ENCODE measurements at regions not wholly inside any gene's neighbourhood (a gene's known extent, or its start where the extent isn't known, plus 50 kb on each side); places are given as distances from the start of the nearest gene placed in this dataset.

GRCh38 chr14:30444451-30444850 is 114.5 kb upstream of the G2E3 start:
- TF ChIP-seq CTCF (IDR thresholded peaks at IDR 0.05; ENCODE audit: borderline replicate concordance, extremely low read depth, insufficient read depth) = no peak
- H3K4me3 ChIP-seq (ENCODE audit: low read length in 3 of 3) = no peak overlapping the region
- no peak for FAIRE-seq
- no peaks in the 10 kb centered on the region for H3K4me1 ChIP-seq (ENCODE audit: control insufficient read depth in 2 of 3, insufficient read depth in 2 of 3, low read depth in 1 of 3, low read length in 3 of 3)
- intact Hi-C loops (cut with DNase I) = no loop called here
- no peak overlapping the region for H3K9ac ChIP-seq (ENCODE audit: low read length in 3 of 3)
- no peaks in the 10 kb centered on the region for H3K9me3 ChIP-seq (ENCODE audit: control insufficient read depth in 2 of 3, insufficient read depth in 1 of 3, low read length in 3 of 3)
- no peaks in the 10 kb centered on the region for H3K27me3 ChIP-seq (ENCODE audit: control insufficient read depth, insufficient read depth, low read length)
- DNase-seq = no peak
- no peak overlapping the region for H3K27ac ChIP-seq (ENCODE audit: low read depth in 2 of 2, low read length in 2 of 2)
- H3K36me3 ChIP-seq (ENCODE audit: control insufficient read depth in 2 of 3, insufficient read depth in 3 of 3, low read length in 3 of 3) = no peaks in the 10 kb centered on the region

GRCh38 chr14:30445011-30445793 is 113.8 kb upstream of the G2E3 start:
- no peak for FAIRE-seq
- intact Hi-C loops (cut with DNase I) = no loop called here

GRCh38 chr14:30445852-30446251 is 113.1 kb upstream of the G2E3 start:
- H3K4me1 ChIP-seq (ENCODE audit: control insufficient read depth in 2 of 3, insufficient read depth in 2 of 3, low read depth in 1 of 3, low read length in 3 of 3) = peaks cover 0 to 3% (median 0%) of the 10 kb centered on the region in 3 donors
- intact Hi-C loops (cut with DNase I) = no loop called here
- DNase-seq (peak in 1 of 5 donors; percentile 6), FAIRE-seq (no peak)
- H3K36me3 ChIP-seq (ENCODE audit: control insufficient read depth in 2 of 3, insufficient read depth in 3 of 3, low read length in 3 of 3) = no peaks in the 10 kb centered on the region
- TF ChIP-seq CTCF (IDR thresholded peaks at IDR 0.05; ENCODE audit: borderline replicate concordance, extremely low read depth, insufficient read depth) = no peak
- no peaks in the 10 kb centered on the region for H3K27me3 ChIP-seq (ENCODE audit: control insufficient read depth, insufficient read depth, low read length)
- no peak overlapping the region for H3K9ac ChIP-seq (ENCODE audit: low read length in 3 of 3)
- no peak overlapping the region for H3K4me3 ChIP-seq (ENCODE audit: low read length in 3 of 3)
- no peaks in the 10 kb centered on the region for H3K9me3 ChIP-seq (ENCODE audit: control insufficient read depth in 2 of 3, insufficient read depth in 1 of 3, low read length in 3 of 3)
- H3K27ac ChIP-seq (ENCODE audit: low read depth in 2 of 2, low read length in 2 of 2) = no peak overlapping the region

More at GRCh38 chr14:30445011-30445793, 113.8 kb upstream of the G2E3 start:
- no peaks in the 10 kb centered on the region for H3K9me3 ChIP-seq (ENCODE audit: control insufficient read depth in 2 of 3, insufficient read depth in 1 of 3, low read length in 3 of 3)
- H3K27ac ChIP-seq (ENCODE audit: low read depth in 2 of 2, low read length in 2 of 2) = no peak overlapping the region
- DNase-seq = no peak
- no peak overlapping the region for H3K9ac ChIP-seq (ENCODE audit: low read length in 3 of 3)
- no peak overlapping the region for H3K4me3 ChIP-seq (ENCODE audit: low read length in 3 of 3)
- no peaks in the 10 kb centered on the region for H3K36me3 ChIP-seq (ENCODE audit: control insufficient read depth in 2 of 3, insufficient read depth in 3 of 3, low read length in 3 of 3)
- no peak for TF ChIP-seq CTCF (IDR thresholded peaks at IDR 0.05; ENCODE audit: borderline replicate concordance, extremely low read depth, insufficient read depth)
- H3K4me1 ChIP-seq (ENCODE audit: control insufficient read depth in 2 of 3, insufficient read depth in 2 of 3, low read depth in 1 of 3, low read length in 3 of 3) = no peaks in the 10 kb centered on the region
- no peaks in the 10 kb centered on the region for H3K27me3 ChIP-seq (ENCODE audit: control insufficient read depth, insufficient read depth, low read length)
